Kidney (tissue), 13 donors: ENCODE measurements at regions not wholly inside any gene's neighbourhood (a gene's known extent, or its start where the extent isn't known, plus 50 kb on each side); places are given as distances from the start of the nearest gene placed in this dataset.

ENCODE experiments used
- DNase-seq, 5 donors: peaks; one replicate each; pipeline ENCODE4 v3.0.0-alpha.2; 2013 to 2020
- FAIRE-seq: peaks from 2 replicates; lab custom pipeline; 2012; peaks lifted over from hg19 to GRCh38; lab: Jason Lieb, UNC
- H3K27ac ChIP-seq, 2 donors: one replicate each; pipeline ENCODE4 v1.7.0; 2013; ENCODE audit warnings: low read depth in 2 of 2, low read length in 2 of 2, inconsistent platforms in 1 of 2
- H3K27me3 ChIP-seq: one replicate; pipeline ENCODE4 v1.7.1; 2013; ENCODE audit warnings: low read length, inconsistent platforms; ENCODE audit not compliant: control insufficient read depth, insufficient read depth
- H3K36me3 ChIP-seq, 3 donors: one replicate each; pipeline versions ENCODE4 v1.7.0 to v1.7.1; 2013; ENCODE audit warnings: low read length in 3 of 3, control low read depth in 1 of 3, inconsistent platforms in 1 of 3; ENCODE audit not compliant: insufficient read depth in 3 of 3, control insufficient read depth in 2 of 3
- H3K4me1 ChIP-seq, 3 donors: one replicate each; pipeline versions ENCODE4 v1.7.0 to v1.7.1; 2013; ENCODE audit warnings: low read length in 3 of 3, inconsistent platforms in 1 of 3, low read depth in 1 of 3; ENCODE audit not compliant: control insufficient read depth in 2 of 3, insufficient read depth in 2 of 3
- H3K4me3 ChIP-seq, 3 donors: one replicate each; pipeline versions ENCODE4 v1.7.0 to v1.8.1; 2013; ENCODE audit warnings: low read length in 3 of 3, control low read depth in 1 of 3, inconsistent platforms in 1 of 3
- H3K9ac ChIP-seq, 3 donors: one replicate each; pipeline versions ENCODE4 v1.7.0 to v1.7.1; 2013; ENCODE audit warnings: low read length in 3 of 3, control low read depth in 1 of 3, inconsistent platforms in 1 of 3
- H3K9me3 ChIP-seq, 3 donors: one replicate each; pipeline versions ENCODE4 v1.7.0 to v1.7.1; 2013; ENCODE audit warnings: low read length in 3 of 3, control low read depth in 1 of 3, inconsistent platforms in 1 of 3; ENCODE audit not compliant: control insufficient read depth in 2 of 3, insufficient read depth in 1 of 3
- intact Hi-C: fragments of 100-400 bp; cut with DNase I; formaldehyde crosslinking; loops from one replicate; pipeline ENCODE4 v1.11.1; 2022
- TF ChIP-seq, protein P1 (sequence below): IDR thresholded peaks from 3 replicates; pipeline ENCODE4 v1.5.1; 2012; ENCODE audit warnings: mild to moderate bottlenecking, moderate library complexity, borderline replicate concordance; ENCODE audit not compliant: insufficient read depth; ENCODE audit errors: extremely low read depth
- donor health status: control.
- donor health status: control.
- donor health status: control.
- donor health status: control.
- donor health status: control.
- donor health status: DM: yes; HTN: yes; CAD: no.
- donor health status: Normal renal cell carcinoma (clear cell type).

DNA sequence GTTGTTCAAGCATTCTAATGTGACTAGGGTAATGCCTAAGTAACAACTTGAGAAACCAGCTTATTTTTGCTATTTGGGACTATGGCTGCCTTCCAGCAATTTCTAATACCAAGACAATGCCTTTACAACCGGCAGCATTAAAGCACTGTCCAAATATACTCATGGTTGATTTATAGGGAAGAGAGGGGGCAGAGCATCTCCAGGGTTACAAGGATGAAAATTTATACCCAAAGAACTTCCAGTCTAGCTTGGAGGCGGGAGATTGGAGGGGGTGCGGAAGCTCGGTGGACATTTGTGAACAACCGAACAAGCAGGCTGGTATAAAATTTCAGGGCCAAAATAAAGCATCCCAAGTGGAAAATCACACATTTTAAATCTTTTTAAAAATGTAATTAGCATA lies 79.4 kb upstream of the FOXN2 start:
- Histone ChIP-seq H3K9me3 (no peaks in the 10 kb centered on the region), H3K4me3 (no peak overlapping the region), H3K27me3 (no peaks in the 10 kb centered on the region), H3K9ac (no peak overlapping the region), H3K36me3 (no peaks in the 10 kb centered on the region), H3K4me1 (no peaks in the 10 kb centered on the region), H3K27ac (no peak overlapping the region)
- FAIRE-seq: no peak
- TF ChIP-seq, protein P1, sequence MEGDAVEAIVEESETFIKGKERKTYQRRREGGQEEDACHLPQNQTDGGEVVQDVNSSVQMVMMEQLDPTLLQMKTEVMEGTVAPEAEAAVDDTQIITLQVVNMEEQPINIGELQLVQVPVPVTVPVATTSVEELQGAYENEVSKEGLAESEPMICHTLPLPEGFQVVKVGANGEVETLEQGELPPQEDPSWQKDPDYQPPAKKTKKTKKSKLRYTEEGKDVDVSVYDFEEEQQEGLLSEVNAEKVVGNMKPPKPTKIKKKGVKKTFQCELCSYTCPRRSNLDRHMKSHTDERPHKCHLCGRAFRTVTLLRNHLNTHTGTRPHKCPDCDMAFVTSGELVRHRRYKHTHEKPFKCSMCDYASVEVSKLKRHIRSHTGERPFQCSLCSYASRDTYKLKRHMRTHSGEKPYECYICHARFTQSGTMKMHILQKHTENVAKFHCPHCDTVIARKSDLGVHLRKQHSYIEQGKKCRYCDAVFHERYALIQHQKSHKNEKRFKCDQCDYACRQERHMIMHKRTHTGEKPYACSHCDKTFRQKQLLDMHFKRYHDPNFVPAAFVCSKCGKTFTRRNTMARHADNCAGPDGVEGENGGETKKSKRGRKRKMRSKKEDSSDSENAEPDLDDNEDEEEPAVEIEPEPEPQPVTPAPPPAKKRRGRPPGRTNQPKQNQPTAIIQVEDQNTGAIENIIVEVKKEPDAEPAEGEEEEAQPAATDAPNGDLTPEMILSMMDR: no peak
- intact Hi-C loops: no loop called here
- DNase-seq: peak in 4 of 5 donors; percentile 52 to 71 (median 64)

DNA sequence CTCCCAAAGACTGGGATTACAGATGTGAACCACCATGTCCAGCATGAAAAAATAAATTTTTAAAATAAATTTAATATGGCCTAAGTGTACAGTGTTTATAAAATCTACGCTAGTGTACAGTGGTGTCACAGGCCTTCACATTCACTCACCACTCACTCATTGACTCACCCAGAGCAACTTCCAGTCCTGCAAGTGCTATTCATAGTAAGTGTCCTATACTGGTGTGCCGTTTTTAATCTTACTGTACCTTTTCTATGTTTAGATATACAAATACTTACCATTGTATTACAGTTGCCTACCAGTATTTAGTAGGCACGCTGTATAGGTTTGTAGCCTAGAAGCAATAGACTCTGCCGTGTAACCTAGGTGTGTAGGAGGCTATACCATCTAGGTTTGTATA lies 76.1 kb upstream of the FOXN2 start:
- H3K4me1 ChIP-seq: no peaks in the 10 kb centered on the region
- intact Hi-C loops: no loop called here
- no peaks in the 10 kb centered on the region for H3K36me3 ChIP-seq
- H3K9ac ChIP-seq: no peak overlapping the region
- no peak for DNase-seq
- no peaks in the 10 kb centered on the region for H3K27me3 ChIP-seq
- no peak for FAIRE-seq
- H3K9me3 ChIP-seq: no peaks in the 10 kb centered on the region
- no peak overlapping the region for H3K4me3 ChIP-seq
- TF ChIP-seq, protein P1: no peak
- H3K27ac ChIP-seq: no peak overlapping the region

DNA sequence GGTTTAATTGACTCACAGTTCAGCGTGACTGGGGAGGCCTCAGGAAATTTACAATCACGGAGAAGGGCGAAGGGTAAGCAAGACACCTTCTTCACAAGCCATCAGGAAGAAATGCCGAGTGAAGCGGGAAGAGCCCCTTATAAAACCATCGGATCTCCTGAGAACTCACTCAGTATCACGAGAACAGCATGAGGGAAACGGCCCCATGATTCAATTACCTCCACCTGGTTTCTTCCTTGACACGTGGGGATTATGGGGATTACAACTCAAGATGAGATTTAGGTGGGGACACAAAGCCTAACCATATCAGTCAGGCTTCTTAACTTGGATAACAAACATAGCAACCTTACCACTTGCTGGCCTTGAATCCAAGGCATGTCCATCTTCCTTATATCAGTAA lies 73.6 kb upstream of the FOXN2 start:
- DNase-seq (no peak), FAIRE-seq (no peak)
- no peaks in the 10 kb centered on the region for H3K27me3 ChIP-seq
- H3K27ac ChIP-seq: no peak overlapping the region
- intact Hi-C loops: no loop called here
- no peak overlapping the region for H3K9ac ChIP-seq
- H3K9me3 ChIP-seq: no peaks in the 10 kb centered on the region
- TF ChIP-seq, protein P1: no peak
- no peak overlapping the region for H3K4me3 ChIP-seq
- H3K36me3 ChIP-seq: no peaks in the 10 kb centered on the region
- H3K4me1 ChIP-seq: no peaks in the 10 kb centered on the region

GRCh38 chr2:48247206-48247605 lies 67.3 kb upstream of the FOXN2 start:
- Histone ChIP-seq H3K9ac (no peak overlapping the region), H3K4me1 (peaks cover 0 to 10% (median 2%) of the 10 kb centered on the region in 3 donors), H3K9me3 (no peaks in the 10 kb centered on the region), H3K36me3 (no peaks in the 10 kb centered on the region), H3K27me3 (no peaks in the 10 kb centered on the region), H3K27ac (no peak overlapping the region), H3K4me3 (no peak overlapping the region)
- TF ChIP-seq, protein P1: no peak
- FAIRE-seq (no peak), DNase-seq (no peak)
- intact Hi-C loops: no loop called here
